Hippocampal formation (tissue), 2 donors: ENCODE measurements at regions not wholly inside any gene's neighbourhood (a gene's known extent, or its start where the extent isn't known, plus 50 kb on each side); places are given as distances from the start of the nearest gene placed in this dataset.
A peak's percentile ranks its signal among the peaks of the same experiment; 100 is the strongest.
"Not testable (repeated sequence)": the region's sequence is repeated elsewhere in the genome, so short reads cannot be mapped to it uniquely, and the experiment has no call there.

Experiments
- DNase-seq, 2 donors: peaks; one replicate each; lab custom pipeline; 2025; lab: John Stamatoyannopoulos, UW

DNA sequence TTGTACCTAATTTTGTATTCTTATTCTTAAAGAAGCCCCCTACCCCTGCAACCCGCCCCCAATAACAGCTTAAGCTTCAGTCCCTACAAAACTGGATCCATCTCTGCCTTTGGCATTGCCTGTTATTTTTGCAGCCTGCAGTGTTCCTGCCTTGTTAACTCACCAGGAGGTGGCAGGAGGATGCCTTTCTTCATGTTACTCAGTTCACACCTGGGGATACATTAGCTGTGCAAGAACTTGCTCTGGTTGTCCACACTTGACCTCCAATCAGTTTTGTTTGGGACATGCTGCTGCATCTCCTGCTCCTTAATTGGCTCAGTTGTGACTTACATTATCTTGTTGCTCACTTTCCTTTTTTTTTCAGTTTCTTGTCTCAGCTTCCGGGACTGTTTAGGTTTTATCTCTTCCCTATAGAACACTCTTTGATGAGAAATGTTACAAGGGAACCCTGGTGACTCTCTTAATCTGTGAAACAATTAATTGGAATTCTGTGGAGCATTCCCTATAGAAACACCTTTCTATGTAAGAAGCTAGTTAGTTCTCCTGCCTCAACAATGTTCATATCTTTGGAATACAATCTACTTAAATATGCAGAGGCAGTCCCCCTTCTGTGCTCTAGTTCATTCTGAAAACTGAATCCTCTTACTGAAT lies 467.7 kb upstream of the ACO1 start:
- DNase-seq, result no peak

DNA sequence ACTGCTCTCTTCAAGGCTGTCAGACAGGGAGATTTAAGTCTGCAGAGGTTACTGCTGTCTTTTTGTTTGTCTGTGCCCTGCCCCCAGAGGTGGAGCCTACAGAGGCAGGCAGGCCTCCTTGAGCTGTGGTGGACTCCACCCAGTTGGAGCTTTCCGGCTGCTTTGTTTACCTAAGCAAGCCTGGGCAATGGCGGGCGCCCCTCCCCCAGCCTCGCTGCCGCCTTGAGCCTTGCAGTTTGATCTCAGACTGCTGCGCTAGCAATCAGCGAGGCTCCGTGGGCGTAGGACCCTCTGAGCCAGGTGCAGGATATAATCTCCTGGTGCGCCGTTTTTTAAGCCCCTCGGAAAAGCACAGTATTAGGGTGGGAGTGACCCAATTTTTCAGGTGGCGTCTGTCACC lies 446.7 kb upstream of the ACO1 start:
- not testable (repeated sequence) for DNase-seq

DNA sequence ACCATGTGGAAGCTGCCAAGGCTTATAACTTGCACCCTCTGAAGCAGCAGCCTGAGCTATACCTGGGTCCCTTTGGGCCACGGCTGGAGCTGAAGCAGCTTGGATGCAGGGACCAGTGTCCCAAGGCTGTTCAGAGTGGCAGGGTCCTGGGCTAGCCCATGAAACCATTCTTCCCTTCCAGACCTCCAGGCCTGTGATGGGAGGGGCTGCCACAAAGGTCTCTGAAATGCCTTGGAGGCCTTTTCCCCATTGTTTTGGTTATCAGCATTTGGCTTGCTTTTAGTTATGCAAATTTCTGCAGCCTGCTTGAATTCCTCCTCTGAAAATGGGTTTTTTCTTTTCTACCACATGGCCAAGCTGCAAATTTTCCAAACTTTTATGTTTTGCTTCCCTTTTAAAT lies 433.7 kb upstream of the ACO1 start:
- no peak for DNase-seq

DNA sequence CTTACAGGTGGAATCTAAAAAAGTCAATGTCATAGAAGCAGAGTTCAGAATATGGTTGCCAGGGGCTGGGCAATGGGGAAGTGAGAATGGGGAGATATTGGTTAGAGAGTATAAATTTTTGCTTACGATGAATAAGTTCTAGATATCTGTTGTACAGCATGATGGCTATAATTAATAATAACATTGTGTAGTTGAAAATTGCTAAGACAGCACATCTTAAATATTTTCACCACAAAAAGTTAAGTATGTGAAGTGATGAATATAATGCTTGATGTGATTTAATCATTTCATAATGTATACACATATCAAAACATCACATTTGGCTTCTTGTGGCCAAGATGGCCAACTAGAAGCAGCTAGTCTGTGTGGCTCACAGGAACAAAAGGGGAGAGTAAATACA lies 425.9 kb upstream of the ACO1 start:
- DNase-seq, result no peak

DNA sequence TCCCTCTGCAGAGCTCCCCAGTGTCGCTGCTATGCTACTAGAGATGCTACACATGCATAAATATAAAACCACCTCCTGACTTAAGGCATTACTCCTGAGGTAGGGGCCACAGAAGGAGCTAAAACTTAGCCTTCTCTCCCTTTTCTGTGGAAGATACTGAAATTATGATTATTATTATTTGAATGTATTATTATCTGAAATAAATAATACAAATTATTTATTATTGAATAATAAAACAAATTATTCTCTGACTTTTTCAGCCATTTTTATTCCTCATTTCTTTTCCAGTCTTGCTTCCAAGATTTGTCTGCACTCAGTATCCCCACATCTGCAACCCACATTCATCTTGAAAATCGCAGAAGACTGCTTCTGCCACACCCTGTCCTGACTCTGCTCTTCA lies 414.9 kb upstream of the ACO1 start:
- DNase-seq, result no peak

DNA sequence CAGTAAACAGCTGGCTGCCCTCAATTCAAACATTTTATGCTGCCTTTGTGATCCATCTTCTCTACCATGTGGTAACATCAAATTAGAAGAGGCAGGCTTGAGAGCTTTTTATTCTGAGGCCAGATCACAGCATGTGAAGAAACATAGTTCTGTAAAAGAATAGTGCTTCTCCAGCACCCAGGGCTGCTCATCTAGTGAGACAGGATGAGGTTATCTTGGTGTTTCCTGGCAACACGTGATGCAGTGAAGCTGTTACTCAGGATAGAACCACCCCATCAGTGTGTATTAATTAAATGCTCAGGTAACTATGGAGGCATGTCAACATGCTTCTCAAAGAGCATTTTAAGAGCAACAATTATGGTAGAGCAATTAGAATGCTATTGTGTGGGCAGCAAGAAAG lies 400.5 kb upstream of the ACO1 start:
- no peak for DNase-seq

DNA sequence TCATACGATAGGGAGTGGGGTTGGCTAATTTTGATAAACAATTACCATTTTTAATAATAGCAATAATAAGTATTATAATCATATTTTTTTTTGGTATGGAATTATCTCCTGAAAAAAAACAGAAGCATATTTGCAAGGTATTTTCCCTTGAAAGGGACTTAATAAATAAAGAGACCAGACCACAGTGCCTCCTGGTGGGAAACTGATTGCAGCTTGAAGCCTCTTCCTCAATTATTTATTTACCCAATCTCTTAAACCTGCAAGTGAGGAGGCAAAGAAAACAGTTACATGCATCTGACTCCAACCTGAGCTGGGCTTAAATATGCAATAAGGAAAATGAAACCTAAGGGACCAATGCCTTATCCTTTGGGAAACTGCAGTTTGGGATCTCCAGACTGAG lies 388.1 kb upstream of the ACO1 start:
- DNase-seq, result no peak

DNA sequence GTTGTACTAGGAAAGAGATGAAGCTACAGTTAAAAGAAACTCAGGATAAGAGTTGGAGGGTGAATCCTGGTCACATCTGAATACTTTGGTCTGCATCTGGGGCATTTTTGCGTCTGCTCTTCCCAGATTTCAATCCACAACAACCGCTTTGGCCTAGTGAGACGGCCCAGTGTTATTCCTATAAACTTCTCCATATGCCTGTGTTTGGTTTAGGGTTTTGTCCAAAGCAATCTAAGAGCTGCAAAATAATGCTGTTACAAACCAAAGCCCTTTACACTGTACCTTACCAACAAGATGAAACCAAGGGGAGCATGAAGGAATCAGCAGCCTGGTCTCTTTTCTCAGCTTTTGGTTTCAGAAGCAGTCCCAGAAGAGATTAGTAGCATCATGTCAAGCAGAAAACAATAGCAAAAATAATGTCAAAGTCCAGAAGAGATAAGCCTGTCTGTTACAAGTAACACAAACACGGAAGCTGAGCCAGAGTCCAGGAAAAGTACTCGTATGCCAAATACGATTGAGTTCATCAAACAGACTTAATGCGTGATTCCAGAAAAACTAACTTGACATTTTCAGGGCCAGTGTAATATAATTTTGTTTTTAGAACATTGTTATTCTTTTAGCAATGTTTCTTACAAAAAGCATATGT lies 379.9 kb upstream of the ACO1 start:
- no peak for DNase-seq

DNA sequence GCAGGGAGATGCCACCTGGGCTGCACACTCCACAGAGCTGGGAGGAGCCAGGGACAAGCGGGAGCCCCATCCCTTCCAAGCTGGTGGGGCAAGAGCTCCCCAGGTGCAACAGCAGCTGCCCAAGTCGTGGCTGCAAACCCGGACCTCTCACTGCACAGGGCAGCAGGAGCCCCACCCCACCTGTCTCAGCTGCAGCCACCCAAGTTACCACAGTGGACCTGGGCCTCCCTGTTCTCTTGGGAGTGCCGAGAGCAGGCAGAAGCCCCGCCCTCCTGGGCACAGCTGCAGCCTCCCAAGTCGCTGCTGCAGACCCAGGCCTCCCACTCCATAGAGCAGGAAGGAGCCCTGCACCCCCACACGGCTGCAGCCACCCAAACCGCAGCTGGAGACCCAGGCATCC lies 374.1 kb upstream of the ACO1 start:
- no peak for DNase-seq

DNA sequence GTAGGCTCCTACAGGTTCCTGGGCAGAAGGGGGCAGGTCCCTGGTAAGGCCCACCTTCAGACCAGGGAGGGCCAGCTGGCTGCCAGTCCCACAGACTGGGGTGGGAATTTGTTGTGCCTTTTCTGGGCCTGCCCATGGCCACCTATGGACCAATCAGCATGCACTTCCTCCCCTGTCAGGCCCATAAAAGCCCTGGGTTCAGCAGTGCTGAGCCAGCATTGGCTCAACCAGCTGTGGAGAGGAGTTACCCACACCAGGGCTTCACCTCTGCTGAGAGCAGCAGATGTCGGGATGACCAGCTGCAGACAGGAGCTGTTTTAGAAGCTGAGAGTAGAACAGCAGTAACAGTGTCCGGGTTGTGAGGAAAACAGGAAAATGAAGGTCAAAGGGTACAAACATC lies 373.4 kb upstream of the ACO1 start:
- DNase-seq, result no peak

DNA sequence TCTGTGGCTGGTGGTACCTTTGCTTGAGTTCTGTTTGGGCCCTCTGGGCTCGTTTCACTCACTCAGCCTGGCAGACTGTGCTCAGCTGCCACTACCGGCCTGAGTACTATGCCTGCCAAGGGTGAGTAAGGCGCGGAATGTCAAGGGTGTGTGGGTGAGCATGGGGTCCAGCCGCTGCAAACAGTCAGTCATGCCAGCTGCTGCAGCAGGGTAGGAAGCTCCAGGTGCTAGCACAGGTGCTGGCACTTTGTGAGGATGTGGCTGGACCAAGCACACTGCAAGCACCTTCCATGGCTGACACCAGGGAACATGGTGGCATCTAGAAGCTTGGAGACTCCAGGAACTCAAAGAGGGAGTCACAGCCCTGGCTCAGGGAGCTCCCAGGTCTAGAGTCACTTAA lies 368.6 kb upstream of the ACO1 start:
- DNase-seq, result no peak

DNA sequence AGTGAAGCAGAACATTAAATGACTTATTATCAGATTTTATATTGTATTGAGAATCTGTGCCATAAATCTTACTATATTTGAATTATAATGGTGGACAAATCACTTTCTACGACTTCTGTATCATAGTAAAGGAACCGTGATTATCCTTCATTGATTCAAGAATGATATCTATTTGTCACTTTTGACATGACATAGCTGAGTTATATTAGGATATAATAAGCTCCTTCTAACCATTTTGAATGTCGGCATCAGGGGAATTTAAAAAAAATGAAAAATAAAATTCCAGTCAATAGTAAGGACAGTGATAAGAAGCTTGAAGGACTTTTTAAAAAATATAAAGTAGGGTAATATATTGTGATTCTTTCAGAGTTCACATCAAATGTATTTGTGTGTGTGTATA lies 338.9 kb upstream of the ACO1 start:
- no peak for DNase-seq

DNA sequence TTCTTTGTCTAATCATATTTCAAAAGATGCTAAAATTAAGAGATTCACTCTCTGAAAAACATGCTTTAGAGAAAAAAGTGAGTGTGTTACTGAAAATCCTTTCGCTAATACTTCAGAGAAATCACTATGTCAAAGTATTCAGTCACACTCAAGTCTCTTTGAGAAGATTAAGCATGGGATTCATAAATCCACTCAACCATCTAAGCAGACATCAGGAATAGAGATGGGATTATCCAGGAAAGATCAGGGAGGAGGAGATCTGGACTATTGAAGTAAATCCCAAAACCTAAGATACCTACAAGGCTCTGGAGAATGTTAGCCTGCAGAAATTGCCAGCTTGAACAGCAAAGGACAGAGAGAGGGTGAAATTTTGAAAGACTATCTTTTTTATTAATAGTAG lies 317.2 kb upstream of the ACO1 start:
- DNase-seq, result no peak

DNA sequence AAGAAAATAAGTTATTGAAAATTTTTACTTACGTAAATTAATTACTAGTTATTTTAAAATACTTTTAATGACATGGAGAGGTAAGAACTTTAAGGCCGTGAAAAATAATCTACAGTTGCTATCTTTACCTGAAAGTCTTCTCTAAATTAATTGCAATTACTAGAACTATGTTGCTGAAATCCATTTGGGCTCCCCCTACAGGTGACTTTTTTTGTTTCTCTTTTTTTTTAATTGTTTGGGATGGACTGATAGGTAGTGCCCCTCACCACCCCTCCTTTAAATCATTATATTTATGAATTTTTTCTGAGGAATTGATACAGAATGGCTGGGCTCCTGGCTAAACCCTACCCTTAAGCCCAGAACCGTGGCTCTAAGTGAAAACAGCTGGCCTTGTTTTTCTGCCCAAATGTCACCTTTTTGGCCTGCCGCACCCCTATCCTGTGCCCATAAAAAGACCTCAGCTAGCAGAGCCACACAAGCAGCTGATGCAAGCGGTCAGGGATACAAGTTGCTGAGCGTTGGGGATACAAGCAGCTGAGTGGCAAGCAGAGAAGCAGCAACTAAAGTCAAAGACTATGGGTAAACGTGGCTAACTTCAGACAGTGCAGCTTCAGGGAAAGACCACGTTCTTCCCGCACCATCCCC lies 315.2 kb upstream of the ACO1 start:
- no peak for DNase-seq

DNA sequence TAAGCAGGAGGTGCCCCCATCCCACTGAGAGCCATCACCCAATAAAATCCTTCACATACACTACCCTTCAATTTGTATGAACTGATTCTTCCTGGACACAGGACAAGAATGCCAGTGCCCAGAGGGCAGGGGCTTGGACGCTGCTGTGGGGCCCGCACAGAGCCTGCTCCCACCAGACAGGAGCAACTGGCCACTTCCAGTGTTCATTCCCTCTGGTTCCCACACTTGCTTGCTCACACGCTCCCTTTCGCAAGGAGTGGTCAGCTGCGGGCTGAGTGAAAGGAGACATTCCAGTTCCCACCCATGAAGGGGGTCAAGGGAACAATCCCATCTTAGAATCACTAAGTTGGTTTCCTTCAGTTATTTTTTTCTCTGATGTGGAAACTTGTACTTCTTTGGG lies 314.5 kb upstream of the ACO1 start:
- no peak for DNase-seq

DNA sequence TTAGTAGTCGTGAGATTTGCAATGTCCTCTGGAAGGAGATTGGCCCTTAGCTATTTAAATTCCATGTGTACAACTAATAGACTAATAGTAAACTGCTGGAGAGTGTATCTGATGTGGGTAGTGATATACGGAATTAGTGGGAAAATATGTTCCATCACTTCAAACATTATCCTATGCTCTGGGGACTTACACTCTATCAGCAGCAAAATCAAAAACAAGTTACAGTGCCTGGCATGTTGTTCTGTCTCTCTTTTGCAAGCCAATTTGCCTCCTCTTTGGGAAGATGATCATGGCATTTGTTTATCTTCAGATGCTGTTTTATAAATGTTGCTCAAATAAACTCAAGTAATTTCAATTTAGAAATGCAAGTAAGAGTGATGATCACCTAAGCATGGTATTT lies 311.9 kb upstream of the ACO1 start:
- DNase-seq, result no peak

DNA sequence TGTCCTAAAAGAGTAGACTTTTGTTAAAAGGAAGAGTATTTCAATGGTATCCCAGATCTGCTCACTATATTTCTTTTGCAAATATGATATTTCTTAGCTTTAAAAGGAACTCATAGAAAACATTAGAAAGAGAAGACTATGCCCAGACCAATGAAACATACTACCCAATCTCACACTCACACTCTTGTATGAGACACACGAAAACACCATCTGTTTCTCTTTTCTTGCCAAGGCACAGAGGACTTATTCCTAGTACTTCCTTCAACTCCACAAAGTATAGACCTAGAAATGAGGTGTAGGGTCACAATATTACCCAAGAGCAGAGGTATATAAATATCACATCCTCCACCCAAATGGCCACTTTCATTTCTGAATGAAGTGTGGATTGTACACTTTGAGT lies 292.4 kb upstream of the ACO1 start:
- DNase-seq, result peak in 1 of 2 donors; percentile 3

DNA sequence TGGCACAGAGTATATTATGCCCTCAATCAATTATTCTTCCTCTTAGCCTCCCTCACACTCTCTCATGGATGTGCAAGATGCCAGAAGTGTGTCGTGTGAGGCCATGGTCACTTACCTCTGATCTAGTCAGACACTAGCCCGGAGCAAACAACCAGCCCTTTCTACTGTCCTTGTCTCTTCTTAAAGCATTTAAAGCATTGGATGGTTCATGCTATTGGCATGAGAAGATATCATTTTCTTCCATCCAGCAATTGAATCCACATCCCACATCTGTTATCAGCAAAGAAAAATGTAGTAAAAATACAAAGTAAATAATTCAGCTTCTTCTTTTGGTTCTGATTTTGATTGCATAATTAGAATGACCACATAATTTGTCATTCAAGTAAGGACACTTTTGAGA lies 267.2 kb upstream of the ACO1 start:
- DNase-seq, result no peak

DNA sequence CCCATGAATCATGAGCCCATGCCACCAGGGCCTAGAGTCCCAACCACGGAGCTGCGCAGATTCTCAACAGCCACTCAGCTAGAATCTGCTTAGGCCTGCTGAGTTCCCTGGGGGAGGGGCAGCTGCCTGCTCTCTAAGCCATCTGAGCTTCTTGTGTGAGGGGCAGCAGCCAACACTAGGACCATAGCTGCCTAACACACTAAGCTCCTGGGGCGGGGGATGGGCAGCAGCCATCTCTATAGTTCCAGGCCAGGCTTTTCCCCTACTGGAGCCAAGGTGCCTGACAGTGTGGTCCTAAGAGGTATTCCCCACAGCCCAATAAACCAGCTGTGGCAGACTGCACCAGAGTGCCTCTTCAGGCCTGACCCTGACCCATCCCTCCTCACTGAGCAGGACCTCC lies 255.9 kb upstream of the ACO1 start:
- no peak for DNase-seq

DNA sequence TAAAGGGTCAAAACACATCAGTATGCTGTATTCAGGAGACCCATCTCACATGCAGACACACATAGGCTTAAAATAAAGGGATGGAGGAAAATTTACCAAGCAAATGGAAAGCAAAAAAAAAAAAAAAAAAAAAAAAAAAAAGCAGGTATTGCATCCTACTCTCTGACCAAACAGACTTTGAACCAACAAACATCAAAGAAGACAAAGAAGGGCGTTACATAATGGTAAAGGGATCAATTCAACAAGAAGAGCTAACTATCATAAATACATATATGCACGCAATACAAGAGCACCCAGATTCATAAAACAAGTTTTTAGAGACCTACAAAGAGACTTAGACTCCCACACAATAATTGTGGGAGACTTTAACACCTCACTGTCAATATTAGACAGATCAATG lies 253.7 kb upstream of the ACO1 start:
- DNase-seq, result not testable (repeated sequence)

DNA sequence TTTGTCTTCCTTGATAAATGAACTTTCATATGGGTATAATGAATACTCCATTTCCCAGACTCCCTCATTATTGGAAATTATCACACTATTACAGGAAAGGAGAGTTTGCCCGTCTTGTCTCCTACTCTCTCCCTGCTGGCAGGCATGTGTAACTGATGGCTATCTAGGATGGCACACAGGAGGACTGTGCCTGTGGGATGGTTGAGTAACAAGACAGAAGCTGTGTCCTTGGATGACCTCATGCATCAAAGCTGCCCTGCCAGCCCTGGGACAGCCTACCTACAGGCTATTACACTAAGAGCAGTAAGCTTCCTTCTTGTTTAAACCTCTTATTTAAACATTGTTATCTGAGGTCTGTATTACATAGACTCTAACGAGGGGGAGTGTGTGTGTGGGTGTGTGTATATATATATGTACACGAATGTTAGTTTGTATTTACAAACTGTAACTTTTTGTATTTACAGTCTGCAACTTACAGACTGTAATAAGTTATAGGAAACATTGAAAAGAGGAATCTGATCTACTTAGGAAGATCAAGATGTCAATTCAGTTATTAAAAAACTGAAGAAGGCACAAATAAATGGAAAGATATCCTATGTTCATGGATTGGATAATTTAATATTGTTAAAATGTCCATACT lies 247.6 kb upstream of the ACO1 start:
- no peak for DNase-seq

DNA sequence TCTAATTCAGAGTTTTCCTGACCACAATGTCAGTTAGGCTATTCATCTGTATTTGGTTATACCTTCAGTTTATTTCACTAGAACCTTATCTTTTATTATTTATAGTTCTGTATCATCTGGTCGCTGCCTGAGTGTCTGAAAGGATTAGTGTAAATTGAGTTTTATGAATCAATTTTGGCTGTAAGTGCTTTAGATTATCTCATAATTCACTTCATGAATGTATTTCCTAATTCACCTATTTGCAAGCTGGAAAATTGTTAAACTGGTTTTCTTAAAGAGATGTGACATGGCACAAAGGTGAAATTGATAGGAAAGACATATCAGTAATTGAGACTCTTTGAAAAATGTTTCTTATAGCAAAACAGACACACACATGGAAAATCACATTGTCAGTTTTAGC lies 242.4 kb upstream of the ACO1 start:
- no peak for DNase-seq

DNA sequence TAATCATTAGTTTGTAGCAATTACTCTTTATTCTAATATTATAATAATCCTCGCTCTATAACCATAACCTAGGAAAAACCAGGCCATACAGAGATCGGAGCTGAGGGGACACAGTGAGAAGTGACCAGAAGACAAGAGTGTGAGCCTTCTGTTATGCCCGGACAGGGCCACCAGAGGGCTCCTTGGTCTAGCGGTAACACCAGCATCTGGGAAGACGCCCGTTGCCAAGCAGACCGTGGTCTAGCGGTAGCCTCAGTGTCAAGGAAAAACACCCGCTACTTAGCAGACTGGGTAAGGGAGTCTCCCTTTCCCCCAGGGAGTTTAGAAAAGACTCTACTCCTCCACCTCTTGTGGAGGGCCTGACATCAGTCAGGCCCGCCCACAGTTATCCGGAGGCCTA lies 235.9 kb upstream of the ACO1 start:
- DNase-seq, result not testable (repeated sequence)
